ENCODE measurements at regions not wholly inside any gene's neighbourhood (a gene's known extent, or its start where the extent isn't known, plus 50 kb on each side); places are given as distances from the start of the nearest gene placed in this dataset.

GRCh38 chr13:90709319-90709718, 638.2 kb upstream of the MIR17HG start:
- no peak overlapping the region for H3K9ac ChIP-seq (ENCODE audit: low read depth in 1 of 2, low read length in 2 of 2)
- H3K36me3 ChIP-seq (ENCODE audit: control insufficient read depth in 4 of 4, insufficient read depth in 3 of 4, low read depth in 1 of 4, low read length in 3 of 4), result no peaks in the 10 kb centered on the region
- peaks cover 0 to 3% (median 0%) of the 10 kb centered on the region in 4 donors for H3K9me3 ChIP-seq (ENCODE audit: control insufficient read depth in 4 of 4, low read length in 3 of 4)
- no peaks in the 10 kb centered on the region for H3K27me3 ChIP-seq (ENCODE audit: control insufficient read depth in 4 of 4, insufficient read depth in 4 of 4, low read length in 3 of 4)
- no peaks in the 10 kb centered on the region for H3K4me1 ChIP-seq (ENCODE audit: control insufficient read depth in 4 of 4, insufficient read depth in 4 of 4, low read length in 3 of 4)
- no peak for TF ChIP-seq YY1 (IDR thresholded peaks at IDR 0.05)
- no peak for TF ChIP-seq SP1 (IDR thresholded peaks at IDR 0.05)
- TF ChIP-seq ATF3 (IDR thresholded peaks at IDR 0.05), result no peak
- TF ChIP-seq RAD21 (IDR thresholded peaks at IDR 0.05), result no peak
- TF ChIP-seq FOXA1 (IDR thresholded peaks at IDR 0.05), result no peak
- no peak for TF ChIP-seq GABPA (IDR thresholded peaks at IDR 0.05 in 1 of 2, conservative IDR thresholded peaks at IDR 0.05 in 1 of 2)
- no peak for TF ChIP-seq TAF1 (conservative IDR thresholded peaks at IDR 0.05)
- no peak for TF ChIP-seq JUND (IDR thresholded peaks at IDR 0.05)
- no peak for TF ChIP-seq HNF4G (IDR thresholded peaks at IDR 0.05)
- TF ChIP-seq HNF4A (conservative IDR thresholded peaks at IDR 0.05), result no peak
- no peak for TF ChIP-seq NR2F2 (IDR thresholded peaks at IDR 0.05)
- no peak for TF ChIP-seq EGR1 (IDR thresholded peaks at IDR 0.05; ENCODE audit: low read depth in 2 of 2)
- TF ChIP-seq MAX (IDR thresholded peaks at IDR 0.05), result no peak
- no peak for TF ChIP-seq CTCF (IDR thresholded peaks at IDR 0.05; ENCODE audit: low read depth, low read length, missing input control)
- no peak for TF ChIP-seq FOXA2 (IDR thresholded peaks at IDR 0.05)
- no peak for TF ChIP-seq RXRA (IDR thresholded peaks at IDR 0.05)
- 93% methylated on average over 1 of the region's 1 CpG for WGBS
- no peak overlapping the region for H3K27ac ChIP-seq (ENCODE audit: low read depth in 1 of 2, low read length in 2 of 2)
- H3K4me3 ChIP-seq (ENCODE audit: low read depth in 1 of 3, low read length in 3 of 3), result no peak overlapping the region
- DNase-seq (ENCODE audit: low spot score), result no peak

- no peak overlapping the region for H3K4me3 ChIP-seq (ENCODE audit: low read depth in 1 of 3, low read length in 3 of 3)
- H3K27me3 ChIP-seq (ENCODE audit: control insufficient read depth in 4 of 4, insufficient read depth in 4 of 4, low read length in 3 of 4), result no peaks in the 10 kb centered on the region
- H3K36me3 ChIP-seq (ENCODE audit: control insufficient read depth in 4 of 4, insufficient read depth in 3 of 4, low read depth in 1 of 4, low read length in 3 of 4), result no peaks in the 10 kb centered on the region
- H3K9ac ChIP-seq (ENCODE audit: low read depth in 1 of 2, low read length in 2 of 2), result no peak overlapping the region
- H3K4me1 ChIP-seq (ENCODE audit: control insufficient read depth in 4 of 4, insufficient read depth in 4 of 4, low read length in 3 of 4), result no peaks in the 10 kb centered on the region
- DNase-seq (ENCODE audit: low spot score), result no peak
- TF ChIP-seq RXRA (IDR thresholded peaks at IDR 0.05) (no peak), EGR1 (IDR thresholded peaks at IDR 0.05; ENCODE audit: low read depth in 2 of 2) (no peak), FOXA2 (IDR thresholded peaks at IDR 0.05) (no peak), NR2F2 (IDR thresholded peaks at IDR 0.05) (no peak), SP1 (IDR thresholded peaks at IDR 0.05) (no peak), TAF1 (conservative IDR thresholded peaks at IDR 0.05) (no peak), YY1 (IDR thresholded peaks at IDR 0.05) (no peak), HNF4A (conservative IDR thresholded peaks at IDR 0.05) (no peak), REST (IDR thresholded peaks at IDR 0.05) (no peak), RAD21 (IDR thresholded peaks at IDR 0.05) (no peak), MAX (IDR thresholded peaks at IDR 0.05) (no peak), FOXA1 (IDR thresholded peaks at IDR 0.05) (no peak), CTCF (IDR thresholded peaks at IDR 0.05; ENCODE audit: low read depth, low read length, missing input control) (no peak), HNF4G (IDR thresholded peaks at IDR 0.05) (no peak), ZBTB33 (IDR thresholded peaks at IDR 0.05) (no peak), JUND (IDR thresholded peaks at IDR 0.05) (no peak)
- H3K9me3 ChIP-seq (ENCODE audit: control insufficient read depth in 4 of 4, low read length in 3 of 4), result peaks cover 0 to 3% (median 0%) of the 10 kb centered on the region in 4 donors
- 72% methylated on average over 5 of the region's 5 CpGs for WGBS
- no peak overlapping the region for H3K27ac ChIP-seq (ENCODE audit: low read depth in 1 of 2, low read length in 2 of 2)
Observed at GRCh38 chr13:90710164-90710759, 637.2 kb upstream of the MIR17HG start.

Measured in liver (tissue), 8 donors.